ENCODE measurements at regions not wholly inside any gene's neighbourhood (a gene's known extent, or its start where the extent isn't known, plus 50 kb on each side); places are given as distances from the start of the nearest gene placed in this dataset.

DNA sequence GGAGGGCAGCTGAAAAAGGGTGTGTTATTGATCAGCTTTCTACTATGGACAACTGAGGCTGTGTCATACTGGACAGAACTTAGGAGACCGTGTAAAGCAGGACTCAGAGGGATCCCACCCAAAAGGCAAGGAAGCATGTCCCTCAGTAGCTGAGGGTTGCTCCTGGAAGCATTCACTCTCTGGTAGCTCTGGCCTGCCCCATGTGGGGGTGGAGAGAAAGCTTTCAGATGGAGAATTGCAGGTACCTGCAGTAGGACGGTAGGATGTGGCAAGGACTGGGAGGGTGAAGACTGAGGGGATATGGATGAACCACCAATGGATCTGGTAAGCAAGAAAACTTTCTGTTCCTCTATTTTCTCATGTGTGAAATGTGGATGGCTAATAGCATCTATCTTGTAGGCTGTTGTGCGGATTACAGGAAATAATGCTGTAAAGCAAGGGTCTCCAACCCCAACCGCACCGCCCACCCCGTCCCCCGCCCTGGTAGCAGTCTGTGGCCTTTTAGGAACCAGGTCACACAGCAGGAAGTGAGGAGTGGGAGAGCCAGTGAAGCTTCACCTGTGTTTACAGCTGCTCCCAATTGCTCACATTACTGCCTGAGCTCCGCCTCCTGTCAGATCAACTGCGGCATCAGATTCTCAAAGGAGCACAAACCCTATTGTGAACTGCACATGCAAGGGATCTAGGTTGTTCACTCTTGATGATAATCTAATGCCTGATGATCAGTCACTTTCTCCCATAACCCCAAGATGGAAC, 157.7 kb upstream of the PROK2 start:
- TF ChIP-seq EZH2 (IDR thresholded peaks at IDR 0.05; ENCODE audit: low read depth, unreplicated experiment): no peak
- TF ChIP-seq, protein P1, sequence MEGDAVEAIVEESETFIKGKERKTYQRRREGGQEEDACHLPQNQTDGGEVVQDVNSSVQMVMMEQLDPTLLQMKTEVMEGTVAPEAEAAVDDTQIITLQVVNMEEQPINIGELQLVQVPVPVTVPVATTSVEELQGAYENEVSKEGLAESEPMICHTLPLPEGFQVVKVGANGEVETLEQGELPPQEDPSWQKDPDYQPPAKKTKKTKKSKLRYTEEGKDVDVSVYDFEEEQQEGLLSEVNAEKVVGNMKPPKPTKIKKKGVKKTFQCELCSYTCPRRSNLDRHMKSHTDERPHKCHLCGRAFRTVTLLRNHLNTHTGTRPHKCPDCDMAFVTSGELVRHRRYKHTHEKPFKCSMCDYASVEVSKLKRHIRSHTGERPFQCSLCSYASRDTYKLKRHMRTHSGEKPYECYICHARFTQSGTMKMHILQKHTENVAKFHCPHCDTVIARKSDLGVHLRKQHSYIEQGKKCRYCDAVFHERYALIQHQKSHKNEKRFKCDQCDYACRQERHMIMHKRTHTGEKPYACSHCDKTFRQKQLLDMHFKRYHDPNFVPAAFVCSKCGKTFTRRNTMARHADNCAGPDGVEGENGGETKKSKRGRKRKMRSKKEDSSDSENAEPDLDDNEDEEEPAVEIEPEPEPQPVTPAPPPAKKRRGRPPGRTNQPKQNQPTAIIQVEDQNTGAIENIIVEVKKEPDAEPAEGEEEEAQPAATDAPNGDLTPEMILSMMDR (conservative IDR thresholded peaks at IDR 0.05; ENCODE audit: low read depth in 2 of 2): peak; percentile 20 to 36; a peak in 2 of 4 replicates
- TF ChIP-seq POLR2AphosphoS5 (IDR thresholded peaks at IDR 0.05; ENCODE audit: low read depth): no peak
- TF ChIP-seq, protein P2, sequence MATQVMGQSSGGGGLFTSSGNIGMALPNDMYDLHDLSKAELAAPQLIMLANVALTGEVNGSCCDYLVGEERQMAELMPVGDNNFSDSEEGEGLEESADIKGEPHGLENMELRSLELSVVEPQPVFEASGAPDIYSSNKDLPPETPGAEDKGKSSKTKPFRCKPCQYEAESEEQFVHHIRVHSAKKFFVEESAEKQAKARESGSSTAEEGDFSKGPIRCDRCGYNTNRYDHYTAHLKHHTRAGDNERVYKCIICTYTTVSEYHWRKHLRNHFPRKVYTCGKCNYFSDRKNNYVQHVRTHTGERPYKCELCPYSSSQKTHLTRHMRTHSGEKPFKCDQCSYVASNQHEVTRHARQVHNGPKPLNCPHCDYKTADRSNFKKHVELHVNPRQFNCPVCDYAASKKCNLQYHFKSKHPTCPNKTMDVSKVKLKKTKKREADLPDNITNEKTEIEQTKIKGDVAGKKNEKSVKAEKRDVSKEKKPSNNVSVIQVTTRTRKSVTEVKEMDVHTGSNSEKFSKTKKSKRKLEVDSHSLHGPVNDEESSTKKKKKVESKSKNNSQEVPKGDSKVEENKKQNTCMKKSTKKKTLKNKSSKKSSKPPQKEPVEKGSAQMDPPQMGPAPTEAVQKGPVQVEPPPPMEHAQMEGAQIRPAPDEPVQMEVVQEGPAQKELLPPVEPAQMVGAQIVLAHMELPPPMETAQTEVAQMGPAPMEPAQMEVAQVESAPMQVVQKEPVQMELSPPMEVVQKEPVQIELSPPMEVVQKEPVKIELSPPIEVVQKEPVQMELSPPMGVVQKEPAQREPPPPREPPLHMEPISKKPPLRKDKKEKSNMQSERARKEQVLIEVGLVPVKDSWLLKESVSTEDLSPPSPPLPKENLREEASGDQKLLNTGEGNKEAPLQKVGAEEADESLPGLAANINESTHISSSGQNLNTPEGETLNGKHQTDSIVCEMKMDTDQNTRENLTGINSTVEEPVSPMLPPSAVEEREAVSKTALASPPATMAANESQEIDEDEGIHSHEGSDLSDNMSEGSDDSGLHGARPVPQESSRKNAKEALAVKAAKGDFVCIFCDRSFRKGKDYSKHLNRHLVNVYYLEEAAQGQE (IDR thresholded peaks at IDR 0.05; ENCODE audit: unreplicated experiment): no peak
- no peak for TF ChIP-seq NANOG (IDR thresholded peaks at IDR 0.05; ENCODE audit: borderline replicate concordance)
- TF ChIP-seq JUNB (IDR thresholded peaks at IDR 0.05; ENCODE audit: unreplicated experiment): no peak
- no peak for TF ChIP-seq CREB1 (CRISPR knock-in tag; IDR thresholded peaks at IDR 0.05; ENCODE audit: low read depth)
- no peak for TF ChIP-seq EZH2phosphoT487 (IDR thresholded peaks at IDR 0.05; ENCODE audit: unreplicated experiment)
